RWPE1 (cell line): ENCODE measurements at regions not wholly inside any gene's neighbourhood (a gene's known extent, or its start where the extent isn't known, plus 50 kb on each side); places are given as distances from the start of the nearest gene placed in this dataset.
A peak's percentile ranks its signal among the peaks of the same experiment; 100 is the strongest.

Source experiments
- CTCF ChIA-PET: fragments of 350-600 bp; sonication (Branson Sonifier 250); formaldehyde crosslinking; extraction: SDS; loops from one replicate; lab custom pipeline; 2021; lab: Yijun Ruan, JAX
- POLR2A ChIA-PET: fragments of 400-600 bp; formaldehyde crosslinking; extraction: SDS; loops from one replicate; lab custom pipeline; 2020; ENCODE audit warnings: antibody characterized with exemption; ENCODE audit not compliant: low non-redundant PET; lab: Yijun Ruan, JAX
- DNase-seq: peaks from one replicate; pipeline ENCODE4 v3.0.0; 2012; ENCODE audit warnings: low spot score
- H3K27ac ChIP-seq: fragments of 450-650 bp; 2 replicates; pipeline ENCODE4 v1.5.1; 2017
- CTCF ChIP-seq: fragments of 450-650 bp; conservative IDR thresholded peaks from 2 replicates; pipeline ENCODE4 v1.5.1; 2017; ENCODE audit warnings: low read depth, mild to moderate bottlenecking

GRCh38 chr13:50529154-50529882, 314.2 kb downstream of the DLEU7 start:
- TF ChIP-seq CTCF: no peak
- CTCF ChIA-PET: no interaction called here
- peak; percentile 59 for DNase-seq
- H3K27ac ChIP-seq: peak overlapping the region; percentile 67
- POLR2A ChIA-PET: interaction anchor here (0.9 kb wide), 1 partner anchor 405 kb away, joined by 4 read pairs; no protein-coding TSS in a partner anchor

GRCh38 chr13:50531917-50532899, 311.3 kb downstream of the DLEU7 start:
- ChIA-PET POLR2A (no interaction called here), CTCF (interaction anchor here (0.9 kb wide), 1 partner anchor 408 kb away, joined by 7 read pairs; no protein-coding TSS in a partner anchor)
- H3K27ac ChIP-seq: no peak overlapping the region
- peak; percentile 65 for TF ChIP-seq CTCF
- DNase-seq: no peak

GRCh38 chr13:50535050-50535449, 308.4 kb downstream of the DLEU7 start:
- TF ChIP-seq CTCF: no peak
- no peak overlapping the region for H3K27ac ChIP-seq
- ChIA-PET POLR2A (no interaction called here), CTCF (no interaction called here)
- no peak for DNase-seq

- CTCF ChIA-PET: no interaction called here
- H3K27ac ChIP-seq: no peak overlapping the region
- TF ChIP-seq CTCF: no peak
- DNase-seq: no peak
- POLR2A ChIA-PET: no interaction called here
Measured at GRCh38 chr13:50537029-50537428, 306.5 kb downstream of the DLEU7 start.

- POLR2A ChIA-PET: no interaction called here
- CTCF ChIA-PET: no interaction called here
Measured at GRCh38 chr13:50539791-50540530, 303.5 kb downstream of the DLEU7 start.

More at GRCh38 chr13:50539791-50540530, 303.5 kb downstream of the DLEU7 start:
- H3K27ac ChIP-seq: no peak overlapping the region
- no peak for DNase-seq
- no peak for TF ChIP-seq CTCF
